Psoas muscle (tissue), 7 donors: ENCODE measurements at regions not wholly inside any gene's neighbourhood (a gene's known extent, or its start where the extent isn't known, plus 50 kb on each side); places are given as distances from the start of the nearest gene placed in this dataset.
A peak's percentile ranks its signal among the peaks of the same experiment; 100 is the strongest.

Experiments
- ATAC-seq, 4 donors: fragments of 200-7000 bp; cut with Tn5 transposase; one replicate each; pipeline ENCODE4 v1.9.1; 2020; ENCODE audit warnings: moderate library complexity in 3 of 4, mild to moderate bottlenecking in 2 of 4
- DNase-seq, 2 donors: peaks; one replicate each; pipeline ENCODE4 v3.0.0-alpha.2; 2020
- H3K27ac ChIP-seq: fragments of 200-600 bp; one replicate; pipeline ENCODE4 v1.8.0; 2022
- H3K27me3 ChIP-seq, 3 donors: fragments of 200-600 bp in 1 of 3; one replicate each; pipeline versions ENCODE4 v1.6.1 to v1.8.0; 2013 to 2022; ENCODE audit warnings: low read length in 2 of 3, mild to moderate bottlenecking in 2 of 3, moderate library complexity in 1 of 3; ENCODE audit not compliant: insufficient read depth in 3 of 3
- H3K36me3 ChIP-seq, 2 donors: fragments of 200-600 bp in 1 of 2; one replicate each; pipeline versions ENCODE4 v1.6.1 to v1.8.0; 2013 to 2022; ENCODE audit warnings: low read depth in 1 of 2, mild to moderate bottlenecking in 1 of 2, moderate library complexity in 1 of 2; ENCODE audit not compliant: insufficient read depth in 1 of 2
- H3K4me1 ChIP-seq: fragments of 200-600 bp; one replicate; pipeline ENCODE4 v1.8.0; 2022
- H3K4me3 ChIP-seq: fragments of 200-600 bp; one replicate; pipeline ENCODE4 v1.8.0; 2022; ENCODE audit warnings: mild to moderate bottlenecking
- H3K9me3 ChIP-seq: fragments of 200-600 bp; one replicate; pipeline ENCODE4 v1.8.0; 2022
- CTCF ChIP-seq: fragments of 200-600 bp; IDR thresholded peaks from one replicate; pipeline ENCODE4 v1.8.0; 2022; ENCODE audit warnings: antibody characterized with exemption
- WGBS, 3 donors: extraction: QIAGEN DNeasy Blood & Tissue Kit; methylation state at CpG; one replicate each; pipeline versions ENCODE4 v1.1.6 to v1.1.7; 2013; 5-methylcytosine and 5-hydroxymethylcytosine counted together
- intact Hi-C, 2 donors: fragments of 100-400 bp; cut with DNase I; formaldehyde crosslinking; loops; one replicate each; pipeline versions ENCODE4 v1.11.0 to v1.14.2; 2022
- donor health status: healthy with polysubstance abuse.
- donor health status: DM: no; HTN: no; CAD: no; lungs with moderate emphysema.
- donor health status: Bipolar disorder and iron deficiency.
- donor health status: healthy.
- donor health status: DM: yes; HTN: yes; CAD: no.
- donor health status: DM: no; HTN: no; CAD: no.
- donor health status: DM: yes; HTN: yes; CAD: no.

GRCh38 chr4:157023941-157024340 is 52.0 kb upstream of the GLRB start:
- WGBS, 3 donors = 52 to 62% (median 57%) methylated on average over 4 of the region's 4 CpGs
- ATAC-seq (peak in 1 of 4 donors; percentile 53), DNase-seq (no peak)
- no peaks in the 10 kb centered on the region for H3K4me1 ChIP-seq
- peaks cover 0 to 3% (median 0%) of the 10 kb centered on the region in 3 donors for H3K27me3 ChIP-seq
- no peak overlapping the region for H3K4me3 ChIP-seq
- no peaks in the 10 kb centered on the region for H3K36me3 ChIP-seq
- H3K9me3 ChIP-seq = no peaks in the 10 kb centered on the region
- intact Hi-C loops = no loop called here
- H3K27ac ChIP-seq = no peak overlapping the region
- no peak for TF ChIP-seq CTCF

DNA sequence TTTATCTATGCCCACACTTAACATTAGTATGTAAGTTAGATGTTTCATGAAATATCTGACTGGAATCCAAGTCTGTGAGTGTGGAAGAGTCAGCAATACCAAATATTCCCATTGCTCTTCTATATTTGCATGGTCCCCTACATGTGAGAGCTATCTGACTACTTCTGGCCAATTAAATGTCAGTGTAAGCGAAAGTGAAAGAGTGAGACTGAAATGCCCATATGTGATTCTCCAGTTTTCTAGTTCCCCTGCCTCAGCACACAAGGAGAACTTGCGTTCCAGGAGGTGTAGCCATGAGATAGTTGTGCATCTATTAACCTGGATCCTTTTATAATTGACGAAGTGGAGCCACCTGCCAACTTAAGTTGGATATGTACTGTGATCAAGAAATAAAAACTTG is 50.1 kb upstream of the GLRB start:
- Histone ChIP-seq H3K4me1 (no peaks in the 10 kb centered on the region), H3K4me3 (no peak overlapping the region), H3K27ac (no peak overlapping the region), H3K27me3 (peaks cover 0 to 3% (median 0%) of the 10 kb centered on the region in 3 donors), H3K36me3 (no peaks in the 10 kb centered on the region), H3K9me3 (no peaks in the 10 kb centered on the region)
- intact Hi-C loops = no loop called here
- no peak for ATAC-seq
- DNase-seq = no peak
- TF ChIP-seq CTCF = no peak
- 90 to 91% (median 91%) methylated on average over 3 of the region's 3 CpGs for WGBS, 3 donors
